ENCODE measurements at regions not wholly inside any gene's neighbourhood (a gene's known extent, or its start where the extent isn't known, plus 50 kb on each side); places are given as distances from the start of the nearest gene placed in this dataset.
A peak's percentile ranks its signal among the peaks of the same experiment; 100 is the strongest.

DNA sequence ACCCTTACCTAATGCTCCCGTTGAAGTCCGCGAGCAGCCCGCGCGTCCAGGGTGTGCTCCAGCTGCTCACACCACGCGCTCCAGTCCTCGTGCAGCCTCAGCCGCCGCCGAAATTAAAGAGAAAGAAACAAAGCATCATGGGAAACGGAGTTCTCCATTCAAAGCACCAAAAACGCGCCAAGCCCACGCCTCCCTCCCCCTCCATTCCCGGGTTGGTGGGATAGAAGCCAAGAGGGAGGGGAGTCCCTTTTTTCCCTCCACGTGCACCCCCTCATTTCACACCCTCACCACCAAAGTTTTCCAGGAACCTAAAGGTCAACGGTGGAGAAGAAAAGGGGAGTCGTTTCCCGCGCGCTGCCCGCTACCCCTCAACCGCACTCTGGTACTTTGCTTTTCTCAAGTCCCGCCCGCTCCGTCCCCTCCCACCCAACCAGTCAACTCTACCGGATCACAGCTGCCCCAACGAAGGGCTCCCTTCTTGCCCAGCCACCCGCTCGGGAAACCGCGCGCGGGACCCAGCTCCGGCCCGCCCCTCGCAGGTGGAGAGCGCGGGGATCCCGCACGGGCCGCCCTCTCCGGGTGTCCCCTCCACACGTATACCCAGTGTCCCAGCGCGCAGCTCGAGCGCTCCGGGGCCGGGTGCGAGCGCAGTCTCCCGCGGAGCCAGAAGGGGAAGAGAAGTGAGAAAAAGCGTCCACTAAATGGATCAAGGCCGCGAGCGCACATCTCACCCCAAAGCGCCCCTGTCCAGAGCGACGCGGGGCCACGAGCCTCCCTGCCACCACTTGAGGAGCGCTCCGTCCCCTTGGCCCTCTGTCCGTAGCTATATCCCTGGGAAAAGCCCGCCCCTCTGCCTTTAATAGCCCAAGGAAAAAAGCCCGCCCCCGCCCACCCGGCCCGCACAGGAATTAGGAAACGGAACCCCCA, 65.1 kb upstream of the CCDC160 start:
- Histone ChIP-seq H3K4me1 (peaks cover 3% of the 10 kb centered on the region; the same call in 1 of the 3 replicates), H3K9me3 (no peaks in the 10 kb centered on the region), H3K27ac (no peak overlapping the region), H3K4me3 (peak overlapping the region; percentile 55), H3K4me2 (peak overlapping the region; percentile 75)
- ChIA-PET CTCF (no interaction called here), POLR2A (no interaction called here)
- TF ChIP-seq HEYL (CRISPR knock-in tag; IDR thresholded peaks at IDR 0.05), result no peak
- TF ChIP-seq, protein P1, sequence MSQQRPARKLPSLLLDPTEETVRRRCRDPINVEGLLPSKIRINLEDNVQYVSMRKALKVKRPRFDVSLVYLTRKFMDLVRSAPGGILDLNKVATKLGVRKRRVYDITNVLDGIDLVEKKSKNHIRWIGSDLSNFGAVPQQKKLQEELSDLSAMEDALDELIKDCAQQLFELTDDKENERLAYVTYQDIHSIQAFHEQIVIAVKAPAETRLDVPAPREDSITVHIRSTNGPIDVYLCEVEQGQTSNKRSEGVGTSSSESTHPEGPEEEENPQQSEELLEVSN (IDR thresholded peaks at IDR 0.05; ENCODE audit: borderline replicate concordance, low read depth), result peak; percentile 73; the same call in 1 of the 2 replicates
- TF ChIP-seq, protein P2, sequence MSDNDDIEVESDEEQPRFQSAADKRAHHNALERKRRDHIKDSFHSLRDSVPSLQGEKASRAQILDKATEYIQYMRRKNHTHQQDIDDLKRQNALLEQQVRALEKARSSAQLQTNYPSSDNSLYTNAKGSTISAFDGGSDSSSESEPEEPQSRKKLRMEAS (IDR thresholded peaks at IDR 0.05), result peak; percentile 73
- no peak for DNase-seq (ENCODE audit: low read depth in 1 of 2, low spot score in 1 of 2)
- WGBS (ENCODE audit: missing lambda C conversion rate), result 19% methylated on average over 51 of the region's 74 CpGs
- ATAC-seq, result peak; percentile 49 to 78; a peak in 4 of 6 replicates
- no peak for FAIRE-seq

DNA sequence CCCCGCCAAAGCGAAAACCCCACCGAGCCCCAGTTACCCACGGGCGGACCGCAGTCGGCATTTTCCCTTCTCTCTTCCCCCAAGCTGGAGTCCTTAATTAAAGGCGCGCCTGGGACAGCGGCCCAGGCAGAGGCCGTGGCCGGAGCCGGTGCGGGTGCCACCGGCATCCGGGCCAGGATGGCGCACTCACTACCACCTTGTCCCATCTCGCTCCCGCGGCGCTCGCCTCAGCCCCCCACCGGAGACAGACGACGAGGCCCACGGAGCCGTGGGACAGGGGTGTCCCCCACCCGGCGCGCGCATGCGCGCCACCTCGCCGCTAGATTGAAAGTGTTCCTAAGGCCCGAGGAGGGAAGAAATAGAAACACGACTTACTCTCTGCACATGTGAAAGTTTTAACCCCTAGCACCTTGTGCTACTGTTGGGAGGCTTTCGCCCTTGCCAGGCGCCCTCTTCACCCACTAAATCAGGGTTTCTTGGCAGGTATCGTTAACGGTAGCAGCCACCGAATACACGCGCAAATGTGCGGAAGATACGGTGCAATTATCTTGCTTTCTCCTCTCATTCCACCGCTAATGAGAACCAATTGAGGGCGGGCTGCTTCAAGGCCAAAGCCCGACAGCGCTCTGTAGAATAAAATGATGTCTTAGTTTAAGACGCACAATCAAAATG, 64.3 kb upstream of the CCDC160 start:
- no peak for TF ChIP-seq POLR2AphosphoS2 (conservative IDR thresholded peaks at IDR 0.05; ENCODE audit: low read length)
- TF ChIP-seq CBX8 (IDR thresholded peaks at IDR 0.05), result peak; percentile 83; the same call in 1 of the 2 replicates
- TF ChIP-seq RNF2 (IDR thresholded peaks at IDR 0.05; ENCODE audit: borderline replicate concordance, low read depth), result peak; percentile 91
- Histone ChIP-seq H3K9me3 (no peaks in the 10 kb centered on the region), H3K27ac (no peak overlapping the region), H3K4me3 (peak overlapping the region; percentile 55), H3K4me2 (peak overlapping the region; percentile 75), H3K4me1 (peaks cover 3% of the 10 kb centered on the region; the same call in 1 of the 3 replicates)
- ATAC-seq (peak; percentile 74 to 86), FAIRE-seq (no peak), DNase-seq (ENCODE audit: low read depth in 1 of 2, low spot score in 1 of 2) (peak; percentile 1 to 7)
- ChIA-PET CTCF (no interaction called here), POLR2A (no interaction called here)
- 10% methylated on average over 15 of the region's 51 CpGs for WGBS (ENCODE audit: missing lambda C conversion rate)

DNA sequence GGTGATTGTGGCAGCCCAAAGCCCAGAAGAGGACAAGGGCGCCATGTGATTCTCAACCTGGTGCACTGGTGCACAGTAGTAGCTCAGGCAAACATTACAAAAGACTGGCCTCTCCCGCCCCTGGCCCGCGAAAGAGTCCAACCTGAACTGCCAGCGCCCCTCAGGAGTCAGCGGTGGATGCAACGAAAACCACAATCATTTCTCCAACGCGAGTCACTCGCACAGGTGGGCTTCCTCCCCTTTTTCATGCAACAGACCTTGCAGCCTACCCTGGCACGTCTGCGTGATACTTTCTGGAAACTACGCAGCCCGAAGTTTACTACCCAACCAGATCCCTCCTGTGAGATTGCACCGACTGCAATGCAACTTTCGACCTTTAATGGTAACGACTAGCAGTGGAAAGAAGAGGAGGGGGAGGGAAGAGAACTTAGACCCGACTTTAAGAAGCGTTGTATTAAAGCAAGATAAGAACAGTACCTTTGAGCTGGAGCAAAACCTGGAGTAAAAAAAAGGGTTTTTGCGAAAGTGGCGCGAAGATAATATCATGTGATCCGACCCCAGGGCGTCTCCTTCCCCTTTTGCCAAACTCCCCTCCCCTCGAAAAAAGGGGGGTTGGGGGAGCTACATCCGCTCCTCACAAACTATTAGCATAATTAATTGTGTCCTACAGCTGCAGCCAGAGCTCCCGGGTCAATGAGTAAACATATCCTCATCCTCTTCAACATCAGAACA, 63.3 kb upstream of the CCDC160 start:
- no peaks in the 10 kb centered on the region for H3K9me3 ChIP-seq
- ChIA-PET POLR2A (no interaction called here), CTCF (no interaction called here)
- peaks cover 3% of the 10 kb centered on the region; the same call in 1 of the 3 replicates for H3K4me1 ChIP-seq
- H3K4me2 ChIP-seq, result peak overlapping the region; percentile 75
- no peak overlapping the region; the same call in 2 of the 3 replicates for H3K4me3 ChIP-seq
- FAIRE-seq (no peak), ATAC-seq (peak in 1 of 2 experiments; percentile 61; a peak in 2 of 6 replicates), DNase-seq (ENCODE audit: low read depth in 1 of 2, low spot score in 1 of 2) (no peak)
- 28% methylated on average over 26 of the region's 27 CpGs for WGBS (ENCODE audit: missing lambda C conversion rate)
- TF ChIP-seq SMC3 (IDR thresholded peaks at IDR 0.05) (no peak), PHF8 (IDR thresholded peaks at IDR 0.05; ENCODE audit: borderline replicate concordance, low read depth) (no peak)
- no peak overlapping the region for H3K27ac ChIP-seq

DNA sequence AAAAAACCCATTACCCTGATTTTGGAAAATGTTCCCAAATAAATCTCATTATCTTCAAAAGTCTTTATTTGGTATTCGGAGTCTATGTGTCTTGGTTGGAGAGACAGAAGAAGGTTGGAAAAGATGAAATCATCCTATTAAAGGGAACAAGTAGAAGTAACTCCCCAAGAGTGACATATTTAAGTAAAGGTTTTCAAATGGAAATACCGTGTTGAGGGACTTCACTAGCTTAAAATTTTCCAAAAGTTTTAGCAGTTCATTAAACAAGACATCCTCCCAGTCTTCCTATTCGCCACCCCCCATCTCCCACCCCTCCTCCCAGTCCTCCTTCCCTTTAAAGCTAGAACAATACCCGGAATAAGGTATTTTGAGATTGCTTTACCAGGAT, 62.7 kb upstream of the CCDC160 start:
- ChIA-PET POLR2A (no interaction called here), CTCF (no interaction called here)
- H3K27ac ChIP-seq, result no peak overlapping the region
- peaks cover 3% of the 10 kb centered on the region; the same call in 1 of the 3 replicates for H3K4me1 ChIP-seq
- no peaks in the 10 kb centered on the region for H3K9me3 ChIP-seq
- H3K4me3 ChIP-seq, result no peak overlapping the region
- TF ChIP-seq ESRRA (IDR thresholded peaks at IDR 0.05; ENCODE audit: borderline replicate concordance, low read length) (no peak), MAFK (IDR thresholded peaks at IDR 0.05; ENCODE audit: partially characterized antibody) (no peak), HEYL (CRISPR knock-in tag; IDR thresholded peaks at IDR 0.05) (no peak), RNF2 (IDR thresholded peaks at IDR 0.05; ENCODE audit: borderline replicate concordance, low read depth) (no peak), POLR2A (IDR thresholded peaks at IDR 0.05; ENCODE audit: low read length) (no peak), POLR2AphosphoS2 (conservative IDR thresholded peaks at IDR 0.05; ENCODE audit: low read length) (no peak), MYC (IDR thresholded peaks at IDR 0.05; ENCODE audit: borderline replicate concordance, low read length) (no peak), NFE2L2 (conservative IDR thresholded peaks at IDR 0.05; ENCODE audit: low read length) (no peak), RFX5 (IDR thresholded peaks at IDR 0.05) (no peak), HOXB5 (CRISPR knock-in tag; IDR thresholded peaks at IDR 0.05) (no peak), HOXB13 (CRISPR knock-in tag; IDR thresholded peaks at IDR 0.05; ENCODE audit: low read depth) (no peak), ZC3H11A (IDR thresholded peaks at IDR 0.05) (no peak), NPAS2 (CRISPR knock-in tag; IDR thresholded peaks at IDR 0.05; ENCODE audit: borderline replicate concordance) (no peak), TFCP2L1 (CRISPR knock-in tag; IDR thresholded peaks at IDR 0.05) (no peak), GATA3 (IDR thresholded peaks at IDR 0.05; ENCODE audit: borderline replicate concordance) (no peak), RARB (CRISPR knock-in tag; IDR thresholded peaks at IDR 0.05) (no peak), KDM5A (IDR thresholded peaks at IDR 0.05) (no peak), BHLHE40 (IDR thresholded peaks at IDR 0.05; ENCODE audit: low read depth, low read length) (no peak)
- TF ChIP-seq, protein P3, sequence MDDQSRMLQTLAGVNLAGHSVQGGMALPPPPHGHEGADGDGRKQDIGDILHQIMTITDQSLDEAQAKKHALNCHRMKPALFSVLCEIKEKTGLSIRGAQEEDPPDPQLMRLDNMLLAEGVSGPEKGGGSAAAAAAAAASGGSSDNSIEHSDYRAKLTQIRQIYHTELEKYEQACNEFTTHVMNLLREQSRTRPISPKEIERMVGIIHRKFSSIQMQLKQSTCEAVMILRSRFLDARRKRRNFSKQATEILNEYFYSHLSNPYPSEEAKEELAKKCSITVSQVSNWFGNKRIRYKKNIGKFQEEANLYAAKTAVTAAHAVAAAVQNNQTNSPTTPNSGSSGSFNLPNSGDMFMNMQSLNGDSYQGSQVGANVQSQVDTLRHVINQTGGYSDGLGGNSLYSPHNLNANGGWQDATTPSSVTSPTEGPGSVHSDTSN (IDR thresholded peaks at IDR 0.05), result no peak
- TF ChIP-seq, protein P4, sequence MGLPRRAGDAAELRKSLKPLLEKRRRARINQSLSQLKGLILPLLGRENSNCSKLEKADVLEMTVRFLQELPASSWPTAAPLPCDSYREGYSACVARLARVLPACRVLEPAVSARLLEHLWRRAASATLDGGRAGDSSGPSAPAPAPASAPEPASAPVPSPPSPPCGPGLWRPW (IDR thresholded peaks at IDR 0.05), result no peak
- no peak for DNase-seq (ENCODE audit: low read depth in 1 of 2, low spot score in 1 of 2)
- no peak for FAIRE-seq
- ATAC-seq, result no peak
- WGBS (ENCODE audit: missing lambda C conversion rate), result 16% methylated on average over 4 of the region's 4 CpGs
- no peak overlapping the region for H3K4me2 ChIP-seq

Data from A549 (cell line).